ENCODE measurements at regions not wholly inside any gene's neighbourhood (a gene's known extent, or its start where the extent isn't known, plus 50 kb on each side); places are given as distances from the start of the nearest gene placed in this dataset.
"Not testable (repeated sequence)": the region's sequence is repeated elsewhere in the genome, so short reads cannot be mapped to it uniquely, and the experiment has no call there.

DNA sequence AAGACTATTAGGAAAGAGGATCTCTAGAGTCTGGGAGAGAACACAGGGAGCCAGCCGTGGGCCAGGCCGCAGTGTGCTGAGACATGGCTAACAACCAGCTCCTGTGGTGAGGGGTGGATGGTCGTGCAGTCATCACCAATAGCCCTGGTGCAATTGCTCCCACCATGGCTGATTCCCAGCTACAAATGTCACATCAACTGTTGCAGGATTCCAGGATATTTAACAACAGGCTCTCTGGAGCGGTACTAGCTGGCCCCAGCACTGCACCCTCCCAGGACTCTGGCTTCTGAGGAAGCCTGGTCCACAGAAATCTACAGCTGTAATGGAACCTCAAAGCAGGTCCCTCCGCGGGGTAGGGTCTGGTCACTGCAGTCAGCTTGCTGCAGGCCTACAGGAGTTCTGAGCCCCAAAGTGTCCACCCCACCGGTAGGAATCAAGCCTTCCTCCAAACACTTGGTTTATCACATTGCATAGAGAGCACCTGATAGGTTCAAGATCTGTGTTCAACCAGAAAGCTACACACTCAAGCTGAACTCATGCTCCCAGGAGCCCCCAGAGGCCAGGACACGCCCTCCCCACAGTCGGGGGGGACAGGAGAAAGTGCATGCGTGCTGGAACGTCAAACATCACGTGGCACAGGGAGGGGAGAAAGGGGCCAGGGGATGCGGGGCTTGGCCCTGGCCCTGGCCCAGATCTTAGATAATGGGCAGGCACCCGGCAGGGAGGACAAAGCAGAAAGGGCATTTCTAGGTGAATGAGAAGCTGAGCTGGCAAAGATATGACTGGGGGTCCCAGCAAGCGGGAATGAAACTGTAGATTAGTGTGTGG lies 609.0 kb downstream of the TBC1D22A start:
- no peak for DNase-seq (ENCODE audit: low spot score)

DNA sequence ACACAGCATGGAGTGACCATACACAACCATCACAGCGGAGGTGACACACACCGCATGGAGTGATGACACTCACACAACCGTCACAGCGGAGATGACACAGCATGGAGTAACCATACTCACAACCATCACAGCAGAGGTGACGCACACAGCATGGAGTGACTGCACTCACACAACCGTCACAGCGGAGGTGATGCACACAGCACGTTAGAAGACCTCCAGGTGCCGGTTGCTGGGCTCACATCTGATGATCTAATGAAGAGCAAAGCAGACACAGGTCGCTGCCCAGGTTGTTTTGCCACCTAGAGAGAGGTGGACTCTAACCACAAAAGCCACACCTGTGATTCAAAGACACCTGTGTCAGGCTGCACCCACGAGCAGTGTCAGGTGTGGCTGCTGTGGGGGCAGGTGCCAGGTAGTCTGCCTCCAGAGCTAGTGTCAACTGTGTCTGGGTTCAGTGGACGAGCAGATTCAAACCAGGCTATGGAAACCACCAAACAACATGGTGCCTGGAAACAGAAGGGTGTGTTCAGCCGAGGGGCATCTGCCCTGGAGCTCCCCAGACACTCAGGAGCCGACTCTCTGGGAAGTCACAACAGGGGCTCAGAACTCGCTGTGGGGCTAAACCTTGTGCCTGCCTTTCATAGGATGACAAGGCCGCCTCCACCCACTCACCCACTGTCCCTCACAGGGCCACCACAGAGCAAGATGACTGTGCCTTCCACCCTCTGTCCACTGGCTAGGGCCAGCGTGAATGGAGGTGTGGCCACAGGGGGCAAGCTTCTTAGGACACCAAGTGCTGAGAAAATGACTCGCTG lies 608.2 kb downstream of the TBC1D22A start:
- DNase-seq (ENCODE audit: low spot score) = no peak

DNA sequence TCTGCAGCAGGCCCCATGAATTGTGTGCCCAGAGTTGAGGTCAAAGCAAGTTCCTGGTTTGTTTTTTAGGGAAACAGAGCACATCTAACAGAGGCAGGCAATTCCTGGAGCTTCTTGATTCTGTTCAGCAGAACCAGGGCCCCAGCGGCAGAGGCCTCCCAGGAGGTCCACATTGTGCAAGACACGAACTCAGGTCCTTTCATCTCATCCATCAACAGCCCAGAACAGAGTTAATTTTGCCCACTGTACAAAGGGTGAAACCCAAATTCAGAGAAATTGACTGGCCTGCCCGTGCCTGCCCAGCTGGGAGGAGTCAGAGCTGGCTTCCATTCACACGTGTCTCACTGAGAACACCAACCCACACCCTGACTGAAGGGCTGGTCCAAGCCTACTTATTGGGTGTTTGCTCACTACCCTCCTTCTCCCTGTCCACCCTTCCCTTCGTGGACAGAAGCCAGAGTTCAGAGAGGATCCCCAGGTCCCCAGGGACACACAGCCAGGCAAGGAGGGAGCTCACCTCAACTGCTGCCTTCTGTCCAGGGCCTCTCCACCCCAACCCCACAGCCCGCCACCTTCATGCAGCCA lies 607.1 kb downstream of the TBC1D22A start:
- DNase-seq (ENCODE audit: low spot score) = no peak

DNA sequence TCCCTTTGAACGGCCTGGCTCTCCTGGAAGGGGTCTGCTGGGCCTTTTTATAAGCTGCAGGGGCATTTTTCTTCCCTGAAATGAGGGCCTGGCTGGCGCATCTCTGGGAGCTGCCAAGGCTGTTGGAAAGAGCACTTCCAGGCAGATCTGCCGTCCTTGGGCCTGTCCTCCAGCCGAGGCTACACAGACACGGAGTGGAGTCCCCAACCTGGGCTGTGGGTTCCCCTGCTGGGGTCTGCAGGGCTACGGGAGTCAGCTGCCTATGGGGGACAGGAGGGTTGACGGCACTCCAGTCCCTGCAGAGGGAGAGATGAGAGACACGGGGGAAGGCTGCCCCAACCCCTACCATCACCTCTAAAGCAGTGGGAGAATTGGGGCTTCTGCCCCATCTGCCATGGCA lies 606.6 kb downstream of the TBC1D22A start:
- DNase-seq (ENCODE audit: low spot score) = no peak

DNA sequence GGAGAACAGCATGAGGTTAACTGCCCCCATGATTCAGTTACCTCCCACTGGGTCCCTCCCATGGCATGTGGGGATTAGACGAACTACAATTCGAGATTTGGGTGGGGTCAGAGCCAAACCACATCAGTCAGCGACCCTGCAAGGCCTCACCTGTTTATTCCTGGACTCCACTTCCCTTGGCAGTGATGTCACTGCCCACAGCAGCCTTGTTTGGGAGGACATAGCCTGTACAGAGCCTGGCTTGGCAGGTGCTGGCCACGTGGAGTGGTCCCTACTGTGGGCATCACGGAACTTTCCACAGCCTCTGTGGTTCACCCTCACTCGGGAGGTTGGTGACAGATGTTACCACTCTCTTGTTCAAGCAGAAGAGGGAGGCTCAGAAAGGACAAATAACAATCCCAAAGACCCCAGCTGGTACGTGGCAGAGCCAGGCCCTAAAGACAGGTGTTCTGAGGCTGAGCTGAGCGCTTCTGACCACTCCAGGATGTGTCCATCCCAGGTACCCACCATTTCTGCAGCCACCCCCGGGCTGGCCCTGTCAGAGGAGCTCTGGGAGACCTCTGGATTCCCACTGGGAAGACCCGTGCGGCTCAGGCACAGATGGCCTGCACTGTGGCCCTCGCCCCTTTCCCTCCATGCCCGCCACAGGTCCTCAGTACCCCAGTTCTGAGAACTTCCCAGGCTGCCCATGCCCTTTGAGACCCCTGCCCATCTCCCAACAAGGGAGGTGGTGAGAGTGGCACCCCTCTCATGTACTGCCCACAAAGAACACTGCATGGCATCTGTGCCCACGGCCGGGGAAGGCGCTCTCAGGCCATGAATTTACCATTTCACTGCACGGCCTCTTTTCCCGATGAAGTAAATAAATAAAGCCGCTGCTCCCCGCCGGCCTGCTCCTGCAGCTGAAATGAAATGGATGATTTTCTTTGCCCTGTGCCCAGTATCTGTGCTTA lies 605.8 kb downstream of the TBC1D22A start:
- no peak for DNase-seq (ENCODE audit: low spot score)

DNA sequence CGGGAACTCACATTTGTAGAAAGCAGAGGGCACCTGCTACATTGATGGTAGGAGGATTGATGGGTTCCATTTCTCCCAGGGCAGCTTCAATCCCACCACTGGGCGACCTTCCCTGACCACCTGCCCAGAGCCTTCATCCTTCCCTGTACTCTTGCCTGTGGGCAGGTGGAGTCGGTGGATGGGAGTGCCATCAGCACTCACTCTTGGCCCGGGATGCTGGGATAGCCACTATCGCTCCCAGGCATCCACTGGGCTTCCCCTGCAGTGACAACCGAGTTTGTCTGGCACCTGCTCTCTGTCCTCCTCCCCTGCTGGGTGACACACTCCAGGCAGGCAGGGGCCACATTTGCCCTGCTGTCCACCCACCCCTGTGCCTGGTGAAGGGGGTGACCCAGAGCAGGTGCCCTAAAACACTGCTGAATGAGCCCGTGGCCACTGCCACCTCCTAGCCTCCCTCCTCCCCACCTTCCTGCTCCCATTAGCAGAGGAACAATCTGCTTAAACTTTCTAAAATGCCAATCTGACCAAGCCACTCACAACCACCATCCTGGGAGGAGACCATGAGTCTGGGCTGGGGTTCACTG lies 604.7 kb downstream of the TBC1D22A start:
- DNase-seq (ENCODE audit: low spot score) = no peak

DNA sequence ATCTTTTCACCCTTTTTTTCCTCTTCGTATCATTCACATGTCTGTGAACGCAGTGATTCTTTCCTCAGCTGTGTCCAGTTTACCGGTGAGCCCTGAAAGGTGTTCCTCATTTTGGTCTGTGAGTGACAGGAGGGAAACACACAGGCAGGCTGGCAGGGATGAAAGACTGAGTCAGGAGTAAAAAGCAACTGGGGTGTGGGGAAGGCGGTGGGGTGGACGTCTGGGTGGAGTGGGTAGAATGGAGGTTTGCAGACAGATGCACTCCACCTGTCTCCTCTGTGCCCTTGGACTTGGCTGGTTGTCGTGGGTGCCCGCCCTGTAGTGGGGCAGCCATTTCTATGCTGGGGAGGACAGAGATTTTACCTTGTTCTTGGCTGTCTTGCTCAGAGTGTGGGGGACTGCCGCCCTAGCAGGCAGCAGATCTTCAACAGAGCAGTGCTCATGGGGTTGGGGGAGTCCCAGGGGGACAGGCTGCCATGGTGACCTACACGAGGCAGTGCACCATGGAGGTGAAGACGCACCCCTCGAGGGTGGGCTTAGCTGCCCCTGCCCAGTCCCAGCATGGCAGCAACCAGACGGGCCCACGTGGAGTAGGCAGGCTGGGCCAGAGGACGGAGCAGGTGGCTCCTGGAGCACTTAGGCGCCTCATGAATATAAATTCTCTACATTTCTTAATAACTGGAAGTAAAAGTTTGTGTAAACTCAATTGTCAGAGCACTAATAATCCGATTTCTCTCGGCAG lies 603.7 kb downstream of the TBC1D22A start:
- DNase-seq (ENCODE audit: low spot score) = no peak

DNA sequence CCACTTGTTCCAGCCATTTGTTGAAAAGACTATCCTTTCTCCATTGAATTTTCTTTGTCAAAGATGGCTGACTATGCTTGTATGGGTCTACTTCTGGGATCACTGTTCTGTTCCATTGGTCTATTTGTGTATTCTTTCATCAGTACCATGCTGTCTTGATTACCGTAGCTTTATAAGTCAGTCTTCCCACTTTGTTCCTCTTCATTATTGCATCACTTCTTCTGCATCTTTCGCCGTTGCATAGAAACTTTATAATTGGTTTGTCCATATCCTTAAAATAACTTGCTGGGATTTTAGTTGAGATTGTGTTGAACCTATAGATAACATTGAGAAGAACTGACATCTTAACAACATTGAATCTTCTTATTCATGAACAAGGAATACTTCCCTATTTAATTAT lies 598.8 kb downstream of the TBC1D22A start:
- no peak for DNase-seq (ENCODE audit: low spot score)

DNA sequence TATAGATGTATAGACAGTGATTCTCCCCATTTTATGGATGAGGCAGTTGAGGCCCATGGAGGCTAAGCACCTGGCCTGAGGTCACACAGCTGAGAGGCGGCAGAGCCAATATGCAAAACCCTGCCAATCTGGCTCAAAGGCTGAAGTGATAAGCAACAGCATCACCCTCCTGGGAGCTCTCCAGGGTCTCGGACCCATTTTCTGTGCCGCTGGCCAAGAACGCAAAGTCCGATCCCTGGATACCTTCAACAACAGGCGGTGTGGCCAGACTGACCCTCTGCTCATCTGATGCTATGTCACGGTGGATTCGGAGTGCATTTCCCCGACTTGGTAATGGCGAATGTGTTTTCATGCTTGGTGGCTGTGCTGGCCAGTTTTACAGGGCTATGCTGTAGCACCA lies 595.0 kb downstream of the TBC1D22A start:
- no peak for DNase-seq (ENCODE audit: low spot score)

DNA sequence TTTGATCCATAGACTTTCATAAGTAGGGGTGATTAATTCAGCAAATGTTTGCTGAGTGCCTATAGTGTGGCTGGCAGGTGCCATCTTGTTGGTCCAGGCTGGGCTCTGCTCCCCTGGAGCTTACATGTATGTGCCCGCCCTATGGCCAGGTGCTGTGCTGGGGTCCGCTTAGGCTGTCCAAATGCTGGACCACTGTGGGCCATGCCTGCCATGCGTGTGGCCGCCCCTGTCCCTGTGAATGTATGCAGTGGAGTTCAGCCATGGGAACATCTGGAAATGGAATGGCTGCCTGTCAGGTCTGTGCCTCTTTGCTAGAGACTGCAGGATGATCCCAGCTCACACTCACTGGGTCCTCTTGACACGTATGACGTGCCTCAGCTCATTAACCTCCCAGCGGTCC lies 594.6 kb downstream of the TBC1D22A start:
- peak; percentile 2 for DNase-seq (ENCODE audit: low spot score)

DNA sequence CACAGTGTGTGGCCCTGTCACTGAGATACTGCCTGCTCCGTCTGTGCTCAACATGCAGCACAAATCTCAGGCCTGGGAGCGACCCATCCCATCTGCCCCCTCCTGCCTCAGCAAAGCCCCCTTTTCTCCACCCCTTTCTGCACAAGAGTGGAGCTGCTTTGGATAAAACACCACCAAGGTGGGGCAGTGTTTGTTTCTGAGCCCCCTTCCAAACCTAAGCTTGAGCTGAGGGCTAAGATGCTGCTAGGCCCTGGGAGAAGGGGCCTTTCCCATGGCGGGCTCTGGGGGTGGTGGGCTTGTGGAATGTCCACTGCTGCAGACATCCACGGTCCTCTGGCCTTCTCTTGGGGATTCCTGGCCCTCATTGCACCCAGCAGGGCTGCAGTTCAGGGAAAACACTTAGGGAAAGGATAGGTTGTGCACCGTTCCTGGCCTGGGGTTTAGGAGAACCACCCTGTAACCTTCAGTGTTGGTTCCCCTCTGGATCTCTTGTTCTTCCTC lies 594.1 kb downstream of the TBC1D22A start:
- DNase-seq (ENCODE audit: low spot score) = no peak

DNA sequence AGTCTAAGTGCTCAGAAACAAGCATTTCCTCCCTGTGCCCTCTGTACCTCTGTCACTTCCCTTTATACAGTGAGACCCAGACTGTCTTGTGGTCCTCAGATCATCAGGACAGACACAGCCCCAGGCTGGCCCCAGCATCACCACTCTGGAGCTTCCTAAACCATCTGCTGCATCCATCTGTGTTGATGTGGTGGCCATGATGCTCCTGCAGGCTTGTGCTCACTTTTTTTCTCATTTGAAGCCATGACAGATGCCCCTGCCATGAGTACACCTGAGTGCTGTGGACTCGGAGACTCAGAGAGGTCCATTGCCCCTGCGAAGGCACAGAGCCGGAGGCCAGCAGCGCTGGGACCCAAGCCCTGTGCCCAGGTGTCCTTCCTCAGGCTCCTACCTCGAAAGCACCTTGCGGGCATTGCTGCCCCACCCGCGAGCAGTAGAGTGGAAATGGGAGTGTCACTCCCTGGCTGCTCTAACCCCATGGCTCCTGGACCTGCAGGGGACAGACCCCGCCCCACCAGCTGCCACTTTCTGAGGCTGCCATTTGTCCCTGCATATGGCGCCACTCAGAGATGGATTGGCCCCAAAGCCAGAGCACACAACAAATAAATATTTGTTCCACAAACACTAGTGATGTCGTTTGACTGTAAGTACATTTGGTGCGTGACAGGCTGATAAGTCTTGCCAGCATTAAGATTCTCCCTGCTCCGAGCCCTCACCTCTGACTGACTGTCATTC lies 593.5 kb downstream of the TBC1D22A start:
- no peak for DNase-seq (ENCODE audit: low spot score)

DNA sequence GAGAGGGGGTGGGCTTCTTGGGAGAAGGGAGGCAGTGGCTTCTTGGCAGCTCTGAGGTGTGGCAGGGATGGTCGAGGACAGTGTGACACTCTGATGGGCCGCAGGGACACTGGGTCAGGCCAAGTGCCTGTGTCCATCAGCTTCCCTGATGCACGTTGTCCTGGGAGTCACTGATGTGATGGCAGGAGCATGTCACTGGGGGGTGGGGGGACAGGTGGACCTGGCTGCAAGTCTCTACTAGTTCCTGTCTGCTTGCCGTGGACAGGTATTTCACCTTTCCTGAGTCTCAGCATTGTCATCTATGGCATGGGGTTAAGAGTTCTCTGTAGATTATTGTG lies 592.9 kb downstream of the TBC1D22A start:
- DNase-seq (ENCODE audit: low spot score) = no peak

DNA sequence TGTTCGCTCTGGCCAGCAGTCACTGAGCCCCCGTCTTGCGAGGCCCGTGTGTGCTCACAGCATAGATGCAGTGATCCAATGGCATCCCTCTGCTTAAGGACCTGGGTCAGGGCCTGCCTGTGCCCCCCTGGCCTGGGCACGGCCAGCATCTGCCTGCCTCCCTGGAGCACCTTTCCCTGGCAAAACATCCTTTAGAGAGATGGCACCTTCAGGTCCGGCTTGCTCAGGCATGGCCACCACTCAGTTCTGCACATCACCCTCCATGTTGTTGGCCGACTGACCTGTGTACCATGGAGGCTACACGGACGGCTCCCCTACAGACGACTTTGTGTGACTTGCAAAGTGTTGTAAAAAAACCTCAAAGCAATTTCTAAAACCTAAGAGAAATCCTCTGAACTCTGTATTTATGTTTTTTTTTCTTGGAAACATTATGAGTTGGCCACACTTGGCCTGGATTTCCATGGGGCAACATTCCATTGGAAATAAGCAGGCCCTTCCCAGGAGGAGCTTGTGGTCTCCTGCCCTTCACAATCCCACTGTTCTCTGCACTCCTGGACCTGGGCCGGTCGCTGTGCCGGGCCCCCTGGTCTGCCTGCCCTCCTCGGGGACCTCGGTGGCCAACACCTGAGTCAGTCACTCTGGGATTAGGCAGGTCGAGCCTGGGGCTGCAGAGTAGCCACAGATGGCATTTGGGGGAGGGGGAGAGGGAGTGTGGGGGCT lies 592.4 kb downstream of the TBC1D22A start:
- DNase-seq (ENCODE audit: low spot score) = no peak

DNA sequence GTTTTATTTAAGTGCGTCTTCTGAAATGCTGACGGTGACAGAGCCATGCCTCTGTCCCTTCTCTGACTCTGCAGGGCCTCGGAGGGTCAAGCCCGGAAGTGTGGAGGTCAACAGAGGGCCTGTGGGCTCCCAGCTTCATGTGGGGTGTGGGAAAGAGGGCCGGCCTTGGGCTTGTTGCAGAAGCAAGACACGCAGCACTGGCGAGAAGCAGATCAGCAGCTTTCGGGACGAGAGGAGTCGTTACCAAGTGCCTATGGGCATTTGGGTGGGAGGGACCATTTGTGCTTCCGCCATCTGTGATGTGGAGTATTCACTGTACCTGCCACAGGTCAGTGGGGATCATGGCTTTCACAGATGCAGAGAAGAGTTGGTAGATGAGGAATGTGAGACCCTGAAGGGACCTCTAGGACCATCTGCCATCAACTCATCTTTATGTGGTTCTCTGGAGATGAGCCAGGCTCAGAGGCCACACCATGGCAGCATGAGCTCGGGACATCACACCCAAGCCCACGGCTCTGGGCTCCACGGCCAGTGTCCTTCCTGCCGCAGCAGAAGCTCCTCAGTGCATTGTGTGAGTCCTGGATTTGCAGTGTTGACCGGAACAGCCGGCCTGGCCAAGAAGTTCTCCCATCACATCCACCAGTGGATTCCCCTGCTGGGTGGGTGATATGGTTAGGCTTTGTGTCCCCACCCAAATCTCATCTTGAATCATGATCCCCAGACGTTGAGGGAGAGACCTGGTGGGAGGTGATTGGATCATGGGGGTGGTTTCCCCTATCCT lies 590.7 kb downstream of the TBC1D22A start:
- no peak for DNase-seq (ENCODE audit: low spot score)

DNA sequence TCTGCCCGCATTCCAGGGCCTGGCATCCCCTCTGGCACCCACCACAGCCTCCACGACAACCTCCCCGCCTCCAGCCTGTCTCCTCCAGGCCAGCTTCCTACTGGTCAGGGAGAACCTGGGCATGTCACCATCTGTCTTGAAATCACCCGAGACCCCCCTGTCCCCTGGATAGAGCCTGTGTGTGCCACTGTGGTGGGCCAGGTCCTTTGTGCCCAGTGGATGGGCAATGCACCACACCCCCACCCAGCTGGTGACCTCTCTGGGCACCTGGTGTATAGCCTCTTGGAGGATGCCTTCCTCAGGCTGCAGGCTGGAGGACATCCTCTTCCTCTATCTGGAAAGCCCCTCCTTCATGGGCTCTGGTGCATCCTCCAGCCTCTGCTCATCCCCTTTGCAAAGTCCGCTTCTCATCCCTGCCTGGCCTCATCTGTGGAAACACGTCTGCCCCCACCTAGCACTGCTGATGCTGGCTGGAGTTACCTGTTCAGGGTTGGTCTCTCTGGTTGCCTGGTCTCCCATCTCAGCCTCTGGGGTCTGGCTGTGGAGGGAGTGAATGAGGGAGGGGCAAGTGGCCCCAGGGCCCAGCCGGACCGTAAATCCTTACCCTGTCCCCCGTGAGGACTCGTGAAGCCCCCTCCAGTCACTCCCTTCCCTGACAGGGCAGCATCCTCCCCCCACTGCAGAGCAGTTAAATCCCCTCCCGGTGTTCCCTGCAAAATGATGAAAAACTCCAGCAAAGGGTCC lies 589.6 kb downstream of the TBC1D22A start:
- no peak for DNase-seq (ENCODE audit: low spot score)

DNA sequence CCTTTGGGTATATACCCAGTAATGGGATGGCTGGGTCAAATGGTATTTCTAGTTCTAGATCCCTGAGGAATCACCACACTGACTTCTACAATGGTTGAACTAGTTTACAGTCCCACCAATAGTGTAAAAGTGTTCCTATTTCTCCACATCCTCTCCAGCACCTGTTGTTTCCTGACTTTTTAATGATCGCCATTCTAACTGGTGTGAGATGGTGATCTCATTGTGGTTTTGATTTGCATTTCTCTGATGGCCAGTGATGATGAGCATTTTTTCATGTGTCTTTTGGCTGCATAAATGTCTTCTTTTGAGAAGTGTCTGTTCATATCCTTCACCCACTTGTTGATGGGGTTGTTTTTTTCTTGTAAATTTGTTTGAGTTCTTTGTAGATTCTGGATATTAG lies 583.8 kb downstream of the TBC1D22A start:
- DNase-seq (ENCODE audit: low spot score) = not testable (repeated sequence)

DNA sequence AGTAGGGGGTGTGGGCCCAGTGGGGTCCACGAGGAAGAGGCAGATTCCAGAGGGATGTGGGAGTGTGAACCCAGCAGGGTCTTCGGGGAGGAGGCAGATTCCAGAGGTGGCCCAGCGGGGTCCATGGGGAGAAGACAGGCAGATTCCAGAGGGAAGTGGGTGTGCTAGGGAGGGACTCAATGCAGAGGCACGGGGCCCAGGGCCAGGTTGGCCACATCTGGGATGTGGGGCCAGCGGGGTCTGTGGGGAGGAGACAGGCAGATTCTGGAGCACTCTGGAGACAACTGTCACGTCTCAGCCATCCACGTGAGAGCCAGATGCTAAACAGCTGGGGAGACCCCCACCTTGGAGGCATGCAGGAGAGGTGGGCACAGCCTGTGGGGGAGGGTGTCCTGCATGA lies 582.6 kb downstream of the TBC1D22A start:
- no peak for DNase-seq (ENCODE audit: low spot score)
